Muscle of leg (tissue), 3 donors: ENCODE measurements at regions not wholly inside any gene's neighbourhood (a gene's known extent, or its start where the extent isn't known, plus 50 kb on each side); places are given as distances from the start of the nearest gene placed in this dataset.

ENCODE experiments used
- DNase-seq: peaks from one replicate; pipeline ENCODE4 v3.0.0; 2013
- H3K27ac ChIP-seq: one replicate; pipeline ENCODE4 v1.5.1; 2013; ENCODE audit warnings: mild to moderate bottlenecking, low read length, control low read depth
- H3K27me3 ChIP-seq: one replicate; pipeline ENCODE4 v1.6.1; 2013; ENCODE audit warnings: low read length; ENCODE audit not compliant: control insufficient read depth, insufficient read depth
- H3K36me3 ChIP-seq: one replicate; pipeline ENCODE4 v1.6.1; 2013; ENCODE audit warnings: low read length; ENCODE audit not compliant: control insufficient read depth, insufficient read depth
- H3K4me1 ChIP-seq: one replicate; pipeline ENCODE4 v1.6.1; 2013; ENCODE audit warnings: low read length; ENCODE audit not compliant: control insufficient read depth, insufficient read depth
- H3K4me3 ChIP-seq: one replicate; pipeline ENCODE4 v1.5.1; 2013; ENCODE audit warnings: low read length, control low read depth
- H3K9me3 ChIP-seq: replicated peaks from 2 replicates; pipeline ENCODE4 v1.6.1; 2013; ENCODE audit warnings: low read depth, low read length; ENCODE audit not compliant: control insufficient read depth
- WGBS: methylation state at CpG from one replicate; pipeline ENCODE4 v1.1.5; 2013; ENCODE audit warnings: missing lambda C conversion rate; ENCODE audit not compliant: insufficient coverage; 5-methylcytosine and 5-hydroxymethylcytosine counted together

- Histone ChIP-seq H3K4me1 (no peaks in the 10 kb centered on the region), H3K27ac (no peak overlapping the region), H3K9me3 (peaks cover 2% of the 10 kb centered on the region), H3K4me3 (no peak overlapping the region), H3K36me3 (no peaks in the 10 kb centered on the region), H3K27me3 (no peaks in the 10 kb centered on the region)
- 68% methylated on average over 10 of the region's 14 CpGs for WGBS
- DNase-seq, result no peak
Observed at GRCh38 chr20:61125546-61126180, 126.4 kb upstream of the CDH4 start.

DNA sequence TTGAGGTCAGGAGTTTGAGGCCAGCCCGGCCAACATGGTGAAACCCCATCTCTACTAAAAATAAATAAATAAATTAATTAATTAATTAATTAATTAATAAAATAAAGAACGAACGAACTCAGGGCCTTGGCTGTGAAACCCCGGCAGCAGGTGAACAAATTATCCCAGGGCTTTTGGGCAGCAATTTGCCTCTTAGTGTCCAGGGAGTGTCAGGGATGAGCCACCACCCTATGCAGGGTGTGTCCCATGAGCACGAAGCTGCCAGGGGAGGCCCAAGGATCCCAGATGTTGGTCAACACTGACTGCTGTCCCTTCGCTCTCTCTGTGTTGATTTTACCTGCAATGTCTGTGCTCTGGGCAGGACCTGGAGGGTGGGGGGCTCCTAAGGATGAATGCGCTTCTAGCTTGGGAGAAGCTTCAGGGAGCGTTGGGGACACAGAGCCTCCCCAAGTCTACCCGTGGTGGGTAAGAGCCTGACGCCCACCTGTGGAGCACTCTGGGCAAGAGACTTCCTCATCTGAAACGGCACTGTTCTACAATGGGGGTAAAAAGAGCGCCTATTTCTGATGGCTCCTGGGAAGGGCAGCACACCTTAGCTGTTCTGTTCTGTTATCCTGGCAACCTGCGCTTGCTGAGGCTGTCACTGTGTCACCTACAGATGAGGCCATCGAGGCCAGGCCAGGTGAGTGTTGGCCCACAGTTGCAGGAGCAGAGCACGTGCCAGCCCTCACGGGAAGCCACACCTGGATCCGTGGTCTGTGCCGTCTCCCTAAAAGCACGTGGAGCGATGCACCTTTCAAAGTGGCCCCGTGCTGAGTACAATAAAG, 125.5 kb upstream of the CDH4 start:
- Histone ChIP-seq H3K9me3 (peaks cover 2% of the 10 kb centered on the region), H3K4me3 (no peak overlapping the region), H3K36me3 (no peaks in the 10 kb centered on the region), H3K27me3 (no peaks in the 10 kb centered on the region), H3K4me1 (no peaks in the 10 kb centered on the region), H3K27ac (no peak overlapping the region)
- WGBS, result 84% methylated on average over 14 of the region's 21 CpGs
- no peak for DNase-seq

GRCh38 chr20:61127311-61128039, 124.6 kb upstream of the CDH4 start:
- WGBS, result 66% methylated on average over 7 of the region's 12 CpGs
- Histone ChIP-seq H3K36me3 (no peaks in the 10 kb centered on the region), H3K9me3 (no peaks in the 10 kb centered on the region), H3K4me1 (no peaks in the 10 kb centered on the region), H3K4me3 (no peak overlapping the region), H3K27me3 (no peaks in the 10 kb centered on the region), H3K27ac (no peak overlapping the region)
- DNase-seq, result peak; percentile 82

DNA sequence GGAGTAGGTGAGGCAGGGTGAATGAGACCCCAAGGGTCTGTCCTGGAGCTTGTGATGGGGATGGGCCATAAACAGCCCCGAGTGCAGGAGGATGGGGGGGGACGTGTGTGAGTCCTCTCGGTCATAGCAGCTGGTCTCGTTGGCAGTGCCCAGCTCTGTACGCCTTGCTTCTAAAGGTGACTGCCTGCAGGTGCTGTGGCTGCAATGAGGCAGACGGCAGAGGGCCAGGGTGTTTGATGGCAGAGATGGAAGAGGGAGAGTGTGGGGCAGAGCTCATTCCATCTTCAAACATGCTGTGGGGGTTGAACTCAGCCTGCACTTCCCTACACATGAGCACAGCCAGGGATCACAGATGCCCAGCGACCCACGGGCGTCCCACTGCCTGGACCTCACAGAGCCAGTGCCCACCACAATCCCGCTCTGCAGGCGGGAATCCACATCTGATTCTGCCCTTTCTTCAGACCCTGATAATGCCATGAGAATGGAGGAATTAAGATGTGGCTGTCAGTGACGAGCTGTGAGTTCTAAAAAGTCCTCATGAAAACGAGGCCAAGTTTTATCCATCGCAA, 123.3 kb upstream of the CDH4 start:
- no peak overlapping the region for H3K27ac ChIP-seq
- WGBS, result 43% methylated on average over 6 of the region's 14 CpGs
- no peaks in the 10 kb centered on the region for H3K9me3 ChIP-seq
- H3K27me3 ChIP-seq, result no peaks in the 10 kb centered on the region
- H3K4me1 ChIP-seq, result no peaks in the 10 kb centered on the region
- no peak for DNase-seq
- no peaks in the 10 kb centered on the region for H3K36me3 ChIP-seq
- no peak overlapping the region for H3K4me3 ChIP-seq

DNA sequence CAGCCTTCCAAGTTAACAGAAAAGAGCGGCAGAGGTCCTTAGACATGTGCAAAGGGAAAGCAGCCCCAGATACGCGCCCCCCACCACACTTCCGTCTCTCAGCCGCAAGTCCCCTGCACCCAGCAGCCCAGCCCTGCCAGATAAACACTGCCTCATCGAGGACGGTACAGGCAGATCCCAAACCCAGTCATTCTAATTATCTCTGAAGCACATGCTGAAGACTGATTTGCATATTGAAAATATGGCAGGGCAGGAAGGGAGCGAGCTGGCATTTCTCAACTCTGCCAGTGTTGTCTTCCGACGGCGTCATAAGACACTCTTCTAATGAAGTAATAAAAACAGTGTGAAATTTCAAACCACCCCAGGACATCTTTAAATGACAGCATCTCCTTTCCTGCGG, 122.8 kb upstream of the CDH4 start:
- no peaks in the 10 kb centered on the region for H3K9me3 ChIP-seq
- DNase-seq, result no peak
- no peaks in the 10 kb centered on the region for H3K27me3 ChIP-seq
- H3K36me3 ChIP-seq, result no peaks in the 10 kb centered on the region
- no peak overlapping the region for H3K27ac ChIP-seq
- peaks cover 5% of the 10 kb centered on the region for H3K4me1 ChIP-seq
- 37% methylated on average over 6 of the region's 12 CpGs for WGBS
- H3K4me3 ChIP-seq, result no peak overlapping the region

DNA sequence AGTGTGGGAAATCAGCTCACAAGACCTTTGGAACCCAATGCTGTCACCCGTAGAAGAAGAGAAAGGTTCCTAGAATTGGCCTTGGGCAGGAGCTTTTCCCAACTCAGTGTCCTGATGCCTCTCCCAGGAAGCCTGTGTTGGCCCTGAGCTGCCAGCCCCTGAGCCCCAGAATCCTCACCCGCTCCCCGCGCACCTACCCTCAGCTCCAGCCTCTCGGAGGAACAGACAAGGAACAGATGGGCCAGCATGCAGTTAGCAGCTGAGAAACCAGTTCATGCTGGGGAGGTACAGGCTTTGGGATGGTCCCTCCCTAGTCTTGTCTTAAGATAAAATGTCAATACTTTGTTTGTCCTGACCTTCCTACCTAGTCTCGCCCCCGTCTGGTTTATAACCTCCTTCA, 121.9 kb upstream of the CDH4 start:
- Histone ChIP-seq H3K36me3 (no peaks in the 10 kb centered on the region), H3K9me3 (no peaks in the 10 kb centered on the region), H3K4me3 (no peak overlapping the region), H3K4me1 (peaks cover 9% of the 10 kb centered on the region), H3K27me3 (no peaks in the 10 kb centered on the region), H3K27ac (no peak overlapping the region)
- no peak for DNase-seq
- 93% methylated on average over 3 of the region's 7 CpGs for WGBS

- Histone ChIP-seq H3K27ac (no peak overlapping the region), H3K4me1 (peaks cover 25% of the 10 kb centered on the region), H3K36me3 (no peaks in the 10 kb centered on the region), H3K4me3 (no peak overlapping the region), H3K27me3 (no peaks in the 10 kb centered on the region), H3K9me3 (no peaks in the 10 kb centered on the region)
- 91% methylated on average over 9 of the region's 9 CpGs for WGBS
- no peak for DNase-seq
Observed at GRCh38 chr20:61131944-61132343, 120.1 kb upstream of the CDH4 start.

DNA sequence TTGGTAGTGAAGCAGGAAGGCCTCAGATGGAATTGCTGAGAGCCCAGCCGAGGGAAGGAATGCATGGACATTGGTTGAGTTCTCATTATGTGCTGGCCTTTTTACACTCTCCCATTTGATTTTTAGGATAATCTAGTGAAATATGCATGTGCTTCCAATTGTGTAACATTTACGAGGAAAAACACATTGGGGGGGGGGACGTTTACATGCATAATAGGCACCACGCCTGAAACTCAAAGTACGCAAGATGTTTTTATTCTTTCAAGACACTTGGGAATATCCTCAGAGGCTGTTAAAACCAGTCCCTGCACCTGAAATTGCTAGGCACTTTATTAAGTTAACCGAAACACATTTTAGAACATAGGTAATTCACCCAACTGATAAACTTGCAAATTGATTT, 118.5 kb upstream of the CDH4 start:
- H3K4me1 ChIP-seq, result peaks cover 26% of the 10 kb centered on the region
- WGBS, result 52% methylated on average over 5 of the region's 6 CpGs
- DNase-seq, result no peak
- no peak overlapping the region for H3K4me3 ChIP-seq
- no peaks in the 10 kb centered on the region for H3K9me3 ChIP-seq
- H3K27ac ChIP-seq, result no peak overlapping the region
- H3K27me3 ChIP-seq, result peaks cover 3% of the 10 kb centered on the region
- H3K36me3 ChIP-seq, result no peaks in the 10 kb centered on the region

DNA sequence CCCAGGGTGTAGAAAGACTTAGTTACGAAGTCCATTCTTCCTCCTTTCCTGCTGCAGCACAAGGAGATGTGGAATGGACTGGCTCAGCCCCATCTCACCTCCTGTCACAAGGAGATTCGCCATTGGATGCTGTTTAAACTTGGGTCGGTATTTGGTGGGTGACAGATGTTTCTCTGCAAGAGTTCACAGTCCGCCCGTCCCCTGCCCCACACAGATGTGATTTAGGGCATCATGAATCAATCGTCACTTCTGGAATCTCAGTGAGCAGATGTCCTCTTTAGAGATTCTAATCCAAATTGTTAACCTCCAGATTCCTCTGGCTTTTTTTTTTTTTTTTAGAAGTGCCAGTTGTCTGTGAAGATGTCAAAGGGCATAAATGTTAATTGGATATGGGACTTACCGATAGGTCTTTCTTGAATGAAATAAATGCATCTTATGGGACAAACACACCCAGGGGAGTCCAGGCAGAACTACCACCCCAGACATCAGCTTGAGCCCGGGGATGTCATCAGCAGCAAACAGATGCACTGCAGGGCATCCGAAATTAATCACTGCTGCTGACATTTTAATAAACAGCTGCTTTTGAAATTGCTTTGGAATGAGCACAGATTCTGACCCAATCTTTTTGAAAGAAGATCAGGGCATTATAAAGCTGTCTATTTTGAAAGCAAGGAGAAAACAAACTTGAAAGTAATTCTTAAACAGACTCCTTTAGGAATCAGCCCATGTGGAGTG, 117.6 kb upstream of the CDH4 start:
- Histone ChIP-seq H3K36me3 (no peaks in the 10 kb centered on the region), H3K9me3 (no peaks in the 10 kb centered on the region), H3K4me3 (no peak overlapping the region), H3K27ac (peak overlapping the region; percentile 78), H3K4me1 (peaks cover 26% of the 10 kb centered on the region), H3K27me3 (peaks cover 3% of the 10 kb centered on the region)
- 36% methylated on average over 5 of the region's 9 CpGs for WGBS
- DNase-seq, result peak; percentile 61
